ENCODE measurements at regions not wholly inside any gene's neighbourhood (a gene's known extent, or its start where the extent isn't known, plus 50 kb on each side); places are given as distances from the start of the nearest gene placed in this dataset.

GRCh38 chr9:89961616-89962341, 357.0 kb downstream of the GADD45G start:
- Histone ChIP-seq H3K4me3 (ENCODE audit: low read length) (no peak overlapping the region), H3K36me3 (ENCODE audit: control insufficient read depth, low read depth, low read length) (no peaks in the 10 kb centered on the region), H3K27ac (ENCODE audit: low read length) (no peak overlapping the region), H3K27me3 (ENCODE audit: control insufficient read depth, insufficient read depth, low read length) (no peaks in the 10 kb centered on the region), H3K4me1 (ENCODE audit: control insufficient read depth, low read depth, low read length) (no peaks in the 10 kb centered on the region), H3K9me3 (ENCODE audit: control insufficient read depth, low read depth, low read length) (no peaks in the 10 kb centered on the region), H3K9ac (ENCODE audit: low read length) (no peak overlapping the region)

GRCh38 chr9:89963280-89963679, 358.5 kb downstream of the GADD45G start:
- no peaks in the 10 kb centered on the region for H3K36me3 ChIP-seq (ENCODE audit: control insufficient read depth, low read depth, low read length)
- H3K4me3 ChIP-seq (ENCODE audit: low read length), result no peak overlapping the region
- H3K9ac ChIP-seq (ENCODE audit: low read length), result no peak overlapping the region
- no peaks in the 10 kb centered on the region for H3K27me3 ChIP-seq (ENCODE audit: control insufficient read depth, insufficient read depth, low read length)
- H3K4me1 ChIP-seq (ENCODE audit: control insufficient read depth, low read depth, low read length), result no peaks in the 10 kb centered on the region
- H3K9me3 ChIP-seq (ENCODE audit: control insufficient read depth, low read depth, low read length), result no peaks in the 10 kb centered on the region
- no peak overlapping the region for H3K27ac ChIP-seq (ENCODE audit: low read length)

DNA sequence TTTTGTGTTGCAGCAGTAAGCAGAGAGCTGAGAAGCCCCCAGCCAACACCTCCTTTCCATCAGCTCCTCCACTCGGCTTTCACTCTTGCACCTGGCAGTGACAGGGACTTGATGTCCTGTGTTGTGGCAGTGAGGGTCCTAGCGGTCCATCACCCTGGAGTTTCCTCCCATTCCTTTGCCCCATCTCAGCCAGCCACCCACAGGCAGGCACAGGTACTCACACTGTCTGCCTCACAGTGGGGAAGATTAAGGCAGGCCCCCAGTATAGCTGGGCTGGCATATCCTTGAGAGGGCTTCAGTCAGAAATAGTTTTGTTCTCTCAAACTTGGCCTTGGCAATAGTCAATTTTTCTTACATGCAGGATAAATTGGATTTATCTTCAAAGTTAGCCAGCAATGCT, 362.7 kb downstream of the GADD45G start:
- H3K27me3 ChIP-seq (ENCODE audit: control insufficient read depth, insufficient read depth, low read length), result no peaks in the 10 kb centered on the region
- no peaks in the 10 kb centered on the region for H3K36me3 ChIP-seq (ENCODE audit: control insufficient read depth, low read depth, low read length)
- no peaks in the 10 kb centered on the region for H3K9me3 ChIP-seq (ENCODE audit: control insufficient read depth, low read depth, low read length)
- H3K9ac ChIP-seq (ENCODE audit: low read length), result no peak overlapping the region
- no peak overlapping the region for H3K4me3 ChIP-seq (ENCODE audit: low read length)
- no peak overlapping the region for H3K27ac ChIP-seq (ENCODE audit: low read length)
- H3K4me1 ChIP-seq (ENCODE audit: control insufficient read depth, low read depth, low read length), result no peaks in the 10 kb centered on the region

DNA sequence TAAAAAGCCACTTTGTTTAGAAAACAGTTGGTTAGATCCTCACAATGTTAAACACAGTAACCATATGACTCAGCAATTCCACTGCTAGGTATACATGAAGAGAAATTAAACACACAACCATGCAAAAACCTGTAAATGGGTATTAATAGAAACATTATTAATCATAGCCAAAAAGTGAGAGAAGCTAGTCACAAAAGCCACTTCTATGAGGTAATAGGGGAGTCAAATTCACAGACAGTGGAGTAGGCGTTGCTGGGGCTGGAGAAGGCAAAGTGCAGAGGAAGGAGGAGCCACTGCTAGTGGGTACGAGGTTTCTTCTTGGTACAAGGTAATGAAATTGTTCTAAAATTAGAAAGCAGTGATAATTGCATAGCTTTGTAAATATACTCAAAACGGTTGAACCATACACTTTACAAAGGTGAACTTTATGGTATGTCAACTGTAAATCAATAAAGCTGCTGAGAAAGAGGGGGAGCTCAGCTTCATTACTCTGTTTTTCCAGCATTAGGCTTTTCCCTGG, 364.4 kb downstream of the GADD45G start:
- H3K27me3 ChIP-seq (ENCODE audit: control insufficient read depth, insufficient read depth, low read length), result no peaks in the 10 kb centered on the region
- H3K4me1 ChIP-seq (ENCODE audit: control insufficient read depth, low read depth, low read length), result no peaks in the 10 kb centered on the region
- no peaks in the 10 kb centered on the region for H3K36me3 ChIP-seq (ENCODE audit: control insufficient read depth, low read depth, low read length)
- H3K4me3 ChIP-seq (ENCODE audit: low read length), result no peak overlapping the region
- no peak overlapping the region for H3K27ac ChIP-seq (ENCODE audit: low read length)
- no peaks in the 10 kb centered on the region for H3K9me3 ChIP-seq (ENCODE audit: control insufficient read depth, low read depth, low read length)
- no peak overlapping the region for H3K9ac ChIP-seq (ENCODE audit: low read length)

DNA sequence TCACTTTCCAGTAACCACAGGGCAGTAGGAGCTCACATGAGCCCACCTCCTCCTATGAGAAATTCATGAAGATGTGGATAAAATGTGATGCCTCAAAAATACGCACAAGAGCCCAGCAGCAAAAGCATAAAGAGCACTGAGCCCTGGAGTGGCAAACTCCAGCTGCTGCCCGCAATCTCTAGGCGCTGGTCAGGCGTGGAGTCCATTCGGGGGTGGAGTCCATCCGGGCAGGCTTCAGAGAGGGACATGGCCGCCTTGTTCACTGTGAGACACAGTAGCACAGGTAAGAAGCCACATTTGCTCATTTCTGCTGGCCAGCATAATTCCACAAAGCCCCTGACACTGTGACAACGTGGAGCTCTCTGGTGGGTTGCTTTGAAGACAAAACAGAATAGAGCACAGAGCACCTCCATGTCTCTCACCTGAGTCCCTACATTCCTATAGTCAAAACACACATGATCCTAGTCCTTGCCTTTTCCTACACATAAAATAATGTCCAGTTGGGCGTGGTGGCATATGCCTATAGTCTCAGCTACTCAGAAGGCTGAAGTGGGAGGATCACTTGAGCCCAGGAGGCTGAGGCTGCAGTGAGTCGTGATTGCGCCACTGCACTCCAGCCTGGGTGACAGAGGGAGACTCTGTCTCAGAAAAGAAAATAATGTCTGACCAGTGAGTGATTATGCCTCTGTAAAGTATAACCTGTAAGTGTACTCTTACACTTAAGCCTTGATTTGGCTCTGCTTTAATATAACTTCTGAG, 365.2 kb downstream of the GADD45G start:
- H3K27me3 ChIP-seq (ENCODE audit: control insufficient read depth, insufficient read depth, low read length), result no peaks in the 10 kb centered on the region
- H3K9ac ChIP-seq (ENCODE audit: low read length), result no peak overlapping the region
- no peaks in the 10 kb centered on the region for H3K9me3 ChIP-seq (ENCODE audit: control insufficient read depth, low read depth, low read length)
- no peak overlapping the region for H3K4me3 ChIP-seq (ENCODE audit: low read length)
- H3K27ac ChIP-seq (ENCODE audit: low read length), result no peak overlapping the region
- no peaks in the 10 kb centered on the region for H3K36me3 ChIP-seq (ENCODE audit: control insufficient read depth, low read depth, low read length)
- H3K4me1 ChIP-seq (ENCODE audit: control insufficient read depth, low read depth, low read length), result no peaks in the 10 kb centered on the region

DNA sequence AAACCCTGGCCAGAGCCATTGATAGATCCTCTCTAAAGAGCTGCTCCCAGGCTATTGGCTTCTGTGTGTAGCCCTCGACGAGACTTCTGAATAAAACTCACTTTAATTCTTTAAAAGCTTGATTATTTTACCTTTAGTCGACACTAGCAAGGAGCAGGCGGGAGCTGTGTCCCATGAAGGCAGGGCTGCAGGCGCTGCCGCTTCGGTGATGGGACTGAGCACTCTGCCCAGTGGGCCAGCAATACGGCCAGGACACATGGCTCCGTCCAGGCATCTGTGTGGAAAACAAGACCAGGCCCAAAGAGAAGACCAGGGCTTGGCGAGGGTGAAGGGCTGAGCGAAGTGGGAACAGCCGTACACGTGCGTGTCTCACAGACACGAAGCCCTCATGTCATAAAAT, 365.9 kb downstream of the GADD45G start:
- no peak overlapping the region for H3K9ac ChIP-seq (ENCODE audit: low read length)

GRCh38 chr9:89972535-89972934, 367.7 kb downstream of the GADD45G start:
- Histone ChIP-seq H3K4me1 (ENCODE audit: control insufficient read depth, low read depth, low read length) (no peaks in the 10 kb centered on the region), H3K9me3 (ENCODE audit: control insufficient read depth, low read depth, low read length) (no peaks in the 10 kb centered on the region), H3K9ac (ENCODE audit: low read length) (no peak overlapping the region), H3K27me3 (ENCODE audit: control insufficient read depth, insufficient read depth, low read length) (no peaks in the 10 kb centered on the region), H3K27ac (ENCODE audit: low read length) (no peak overlapping the region), H3K36me3 (ENCODE audit: control insufficient read depth, low read depth, low read length) (no peaks in the 10 kb centered on the region), H3K4me3 (ENCODE audit: low read length) (no peak overlapping the region)

More for the DNA sequence above, 365.9 kb downstream of the GADD45G start:
- no peak overlapping the region for H3K27ac ChIP-seq (ENCODE audit: low read length)
- H3K27me3 ChIP-seq (ENCODE audit: control insufficient read depth, insufficient read depth, low read length), result no peaks in the 10 kb centered on the region
- no peaks in the 10 kb centered on the region for H3K9me3 ChIP-seq (ENCODE audit: control insufficient read depth, low read depth, low read length)
- H3K4me1 ChIP-seq (ENCODE audit: control insufficient read depth, low read depth, low read length), result no peaks in the 10 kb centered on the region
- H3K36me3 ChIP-seq (ENCODE audit: control insufficient read depth, low read depth, low read length), result no peaks in the 10 kb centered on the region
- no peak overlapping the region for H3K4me3 ChIP-seq (ENCODE audit: low read length)

DNA sequence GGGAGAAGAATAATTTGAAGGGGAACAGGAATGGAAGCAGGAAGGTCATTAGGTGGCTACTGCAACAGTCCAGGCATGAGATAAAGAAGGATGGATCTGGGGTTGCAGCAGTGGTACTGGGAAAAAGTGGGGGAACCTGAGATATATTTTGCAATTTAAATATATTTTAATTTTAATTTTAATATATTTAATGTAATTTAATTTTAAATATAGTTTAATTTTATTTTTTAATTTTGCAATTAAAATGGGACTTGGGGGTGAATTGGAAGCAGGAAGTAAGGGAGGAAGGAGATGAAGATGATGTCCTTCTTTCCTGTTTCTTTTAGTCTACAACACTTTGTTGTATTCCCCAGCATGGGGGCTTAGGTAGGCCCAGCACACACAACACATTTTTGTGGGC, 369.8 kb downstream of the GADD45G start:
- no peaks in the 10 kb centered on the region for H3K9me3 ChIP-seq (ENCODE audit: control insufficient read depth, low read depth, low read length)
- H3K4me1 ChIP-seq (ENCODE audit: control insufficient read depth, low read depth, low read length), result no peaks in the 10 kb centered on the region
- no peaks in the 10 kb centered on the region for H3K27me3 ChIP-seq (ENCODE audit: control insufficient read depth, insufficient read depth, low read length)
- H3K27ac ChIP-seq (ENCODE audit: low read length), result no peak overlapping the region
- H3K9ac ChIP-seq (ENCODE audit: low read length), result no peak overlapping the region
- no peaks in the 10 kb centered on the region for H3K36me3 ChIP-seq (ENCODE audit: control insufficient read depth, low read depth, low read length)
- H3K4me3 ChIP-seq (ENCODE audit: low read length), result no peak overlapping the region

GRCh38 chr9:89975024-89975423, 370.2 kb downstream of the GADD45G start:
- H3K27ac ChIP-seq (ENCODE audit: low read length), result no peak overlapping the region
- no peak overlapping the region for H3K4me3 ChIP-seq (ENCODE audit: low read length)
- H3K27me3 ChIP-seq (ENCODE audit: control insufficient read depth, insufficient read depth, low read length), result no peaks in the 10 kb centered on the region
- no peaks in the 10 kb centered on the region for H3K9me3 ChIP-seq (ENCODE audit: control insufficient read depth, low read depth, low read length)
- H3K36me3 ChIP-seq (ENCODE audit: control insufficient read depth, low read depth, low read length), result no peaks in the 10 kb centered on the region
- no peaks in the 10 kb centered on the region for H3K4me1 ChIP-seq (ENCODE audit: control insufficient read depth, low read depth, low read length)
- no peak overlapping the region for H3K9ac ChIP-seq (ENCODE audit: low read length)

DNA sequence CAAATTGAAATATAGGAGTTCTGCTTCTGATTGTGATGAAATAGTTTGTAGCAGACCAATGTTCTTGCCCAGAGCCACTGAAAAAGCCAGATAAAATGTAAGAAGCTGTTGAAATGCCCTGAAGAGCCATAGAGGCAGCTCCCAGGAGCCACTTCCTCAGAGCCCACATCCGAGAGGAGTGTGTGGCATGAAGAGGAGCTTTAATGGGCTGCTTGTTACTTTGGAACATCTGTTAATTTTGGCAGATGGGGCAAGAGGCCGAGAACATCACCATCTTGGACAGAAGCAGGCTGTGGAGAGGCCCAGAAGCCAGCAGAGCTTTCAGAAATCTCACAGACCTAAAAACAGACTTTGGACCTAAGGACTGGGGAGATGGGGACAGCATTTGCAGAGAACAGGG, 370.8 kb downstream of the GADD45G start:
- H3K4me3 ChIP-seq (ENCODE audit: low read length), result no peak overlapping the region
- H3K9ac ChIP-seq (ENCODE audit: low read length), result no peak overlapping the region
- H3K27ac ChIP-seq (ENCODE audit: low read length), result no peak overlapping the region
- H3K4me1 ChIP-seq (ENCODE audit: control insufficient read depth, low read depth, low read length), result no peaks in the 10 kb centered on the region
- H3K27me3 ChIP-seq (ENCODE audit: control insufficient read depth, insufficient read depth, low read length), result no peaks in the 10 kb centered on the region
- H3K36me3 ChIP-seq (ENCODE audit: control insufficient read depth, low read depth, low read length), result no peaks in the 10 kb centered on the region
- H3K9me3 ChIP-seq (ENCODE audit: control insufficient read depth, low read depth, low read length), result no peaks in the 10 kb centered on the region

DNA sequence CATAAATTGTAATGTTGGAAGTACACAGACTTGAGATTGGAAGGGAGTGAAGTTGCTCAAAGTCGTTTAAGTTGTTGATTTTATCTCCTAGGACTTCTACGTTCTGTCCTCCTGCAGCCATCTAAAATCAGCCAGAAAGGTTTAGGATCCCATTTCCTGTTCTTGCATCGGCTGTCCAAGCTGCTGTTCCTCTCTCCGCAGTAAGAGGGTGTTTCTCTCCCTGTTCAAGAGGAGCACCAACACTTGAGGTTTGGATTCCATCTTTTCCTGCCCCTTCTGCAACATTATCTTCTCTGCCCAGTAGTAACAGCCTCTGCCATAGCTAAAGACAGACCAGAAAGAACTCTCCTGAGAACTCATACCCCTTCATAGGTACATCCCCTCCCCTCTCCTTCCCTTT, 373.4 kb downstream of the GADD45G start:
- Histone ChIP-seq H3K27me3 (ENCODE audit: control insufficient read depth, insufficient read depth, low read length) (no peaks in the 10 kb centered on the region), H3K36me3 (ENCODE audit: control insufficient read depth, low read depth, low read length) (no peaks in the 10 kb centered on the region), H3K27ac (ENCODE audit: low read length) (no peak overlapping the region), H3K9me3 (ENCODE audit: control insufficient read depth, low read depth, low read length) (no peaks in the 10 kb centered on the region), H3K4me1 (ENCODE audit: control insufficient read depth, low read depth, low read length) (no peaks in the 10 kb centered on the region), H3K9ac (ENCODE audit: low read length) (no peak overlapping the region), H3K4me3 (ENCODE audit: low read length) (no peak overlapping the region)

- H3K27me3 ChIP-seq (ENCODE audit: control insufficient read depth, insufficient read depth, low read length), result no peaks in the 10 kb centered on the region
- no peak overlapping the region for H3K27ac ChIP-seq (ENCODE audit: low read length)
- H3K36me3 ChIP-seq (ENCODE audit: control insufficient read depth, low read depth, low read length), result no peaks in the 10 kb centered on the region
- no peaks in the 10 kb centered on the region for H3K4me1 ChIP-seq (ENCODE audit: control insufficient read depth, low read depth, low read length)
- H3K4me3 ChIP-seq (ENCODE audit: low read length), result no peak overlapping the region
- H3K9me3 ChIP-seq (ENCODE audit: control insufficient read depth, low read depth, low read length), result no peaks in the 10 kb centered on the region
- H3K9ac ChIP-seq (ENCODE audit: low read length), result no peak overlapping the region
Observed at GRCh38 chr9:89980600-89980999, 375.8 kb downstream of the GADD45G start.
